HUES64 (cell line): ENCODE measurements at regions not wholly inside any gene's neighbourhood (a gene's known extent, or its start where the extent isn't known, plus 50 kb on each side); places are given as distances from the start of the nearest gene placed in this dataset.
"Not testable (repeated sequence)": the region's sequence is repeated elsewhere in the genome, so short reads cannot be mapped to it uniquely, and the experiment has no call there.

Experiments used
- H3K27ac ChIP-seq: 2 replicates; pipeline ENCODE4 v1.7.0; 2013; ENCODE audit warnings: low read depth, low read length, inconsistent platforms
- H3K27me3 ChIP-seq: 2 replicates; pipeline ENCODE4 v1.6.1; 2013; ENCODE audit warnings: mild to moderate bottlenecking, low read length; ENCODE audit not compliant: insufficient read depth
- H3K36me3 ChIP-seq: 2 replicates; pipeline ENCODE4 v1.6.1; 2013; ENCODE audit warnings: mild to moderate bottlenecking, low read length; ENCODE audit not compliant: insufficient read depth
- H3K4me1 ChIP-seq: 2 replicates; pipeline ENCODE4 v1.6.1; 2013; ENCODE audit warnings: mild to moderate bottlenecking, low read length, moderate library complexity; ENCODE audit not compliant: insufficient read depth
- H3K4me3 ChIP-seq: 2 replicates; pipeline ENCODE4 v1.5.1; 2013; ENCODE audit warnings: mild to moderate bottlenecking, low read length, moderate library complexity
- H3K9ac ChIP-seq: 2 replicates; pipeline ENCODE4 v1.6.1; 2013; ENCODE audit warnings: mild to moderate bottlenecking, low read depth, low read length
- H3K9me3 ChIP-seq: 2 replicates; pipeline ENCODE4 v1.6.1; 2013; ENCODE audit warnings: low read depth, low read length; ENCODE audit not compliant: insufficient read depth
- WGBS: fragments of 150-250, 120-280 bp; methylation state at CpG from one replicate; pipeline ENCODE4 v1.1.7; 2013; ENCODE audit warnings: missing lambda C conversion rate; 5-methylcytosine and 5-hydroxymethylcytosine counted together

- not testable (repeated sequence) for H3K27me3 ChIP-seq, H3K4me3 ChIP-seq, H3K36me3 ChIP-seq, H3K9ac ChIP-seq, H3K27ac ChIP-seq, H3K9me3 ChIP-seq, H3K4me1 ChIP-seq
Observed at GRCh38 chr1:30075916-30076315, 647.5 kb downstream of the MATN1 start.

GRCh38 chr1:30068787-30069472 lies 654.5 kb downstream of the MATN1 start:
- no peaks in the 10 kb centered on the region for H3K4me1 ChIP-seq
- H3K27ac ChIP-seq: no peak overlapping the region
- no peaks in the 10 kb centered on the region for H3K9me3 ChIP-seq
- H3K36me3 ChIP-seq: no peaks in the 10 kb centered on the region
- no peak overlapping the region for H3K4me3 ChIP-seq
- H3K27me3 ChIP-seq: no peaks in the 10 kb centered on the region
- 93% methylated on average over 9 of the region's 9 CpGs for WGBS
- H3K9ac ChIP-seq: no peak overlapping the region

- no peaks in the 10 kb centered on the region for H3K27me3 ChIP-seq
- no peaks in the 10 kb centered on the region for H3K36me3 ChIP-seq
- no peaks in the 10 kb centered on the region for H3K4me1 ChIP-seq
- H3K9me3 ChIP-seq: no peaks in the 10 kb centered on the region
- H3K27ac ChIP-seq: no peak overlapping the region
- no peak overlapping the region for H3K4me3 ChIP-seq
- no peak overlapping the region for H3K9ac ChIP-seq
- 74% methylated on average over 2 of the region's 2 CpGs for WGBS
Observed at GRCh38 chr1:30064547-30064946, 658.8 kb downstream of the MATN1 start.

- H3K4me3 ChIP-seq: no peak overlapping the region
- H3K9me3 ChIP-seq: no peaks in the 10 kb centered on the region
- H3K4me1 ChIP-seq: no peaks in the 10 kb centered on the region; the same call in 1 of the 2 replicates
- no peaks in the 10 kb centered on the region for H3K36me3 ChIP-seq
- 90% methylated on average over 6 of the region's 7 CpGs for WGBS
- H3K27me3 ChIP-seq: no peaks in the 10 kb centered on the region
- H3K9ac ChIP-seq: no peak overlapping the region
- H3K27ac ChIP-seq: no peak overlapping the region
Observed at GRCh38 chr1:30063621-30064280, 659.6 kb downstream of the MATN1 start.

- Histone ChIP-seq H3K27ac (no peak overlapping the region), H3K4me3 (no peak overlapping the region), H3K9ac (no peak overlapping the region), H3K9me3 (no peaks in the 10 kb centered on the region), H3K27me3 (no peaks in the 10 kb centered on the region), H3K36me3 (no peaks in the 10 kb centered on the region), H3K4me1 (no peaks in the 10 kb centered on the region; the same call in 1 of the 2 replicates)
- WGBS: 89% methylated on average over 13 of the region's 13 CpGs
Observed at GRCh38 chr1:30061292-30062220, 661.8 kb downstream of the MATN1 start.

- no peaks in the 10 kb centered on the region for H3K27me3 ChIP-seq
- 93% methylated on average over 4 of the region's 4 CpGs for WGBS
- no peak overlapping the region for H3K4me3 ChIP-seq
- no peaks in the 10 kb centered on the region; the same call in 1 of the 2 replicates for H3K4me1 ChIP-seq
- H3K9ac ChIP-seq: no peak overlapping the region
- no peaks in the 10 kb centered on the region for H3K9me3 ChIP-seq
- H3K36me3 ChIP-seq: no peaks in the 10 kb centered on the region
- no peak overlapping the region for H3K27ac ChIP-seq
Observed at GRCh38 chr1:30060738-30061137, 662.6 kb downstream of the MATN1 start.

- Histone ChIP-seq H3K27ac (no peak overlapping the region), H3K9me3 (no peaks in the 10 kb centered on the region), H3K4me3 (no peak overlapping the region), H3K36me3 (no peaks in the 10 kb centered on the region), H3K9ac (no peak overlapping the region), H3K4me1 (peaks cover 8% of the 10 kb centered on the region), H3K27me3 (no peaks in the 10 kb centered on the region)
- 66% methylated on average over 4 of the region's 4 CpGs for WGBS
Observed at GRCh38 chr1:30058970-30059369, 664.4 kb downstream of the MATN1 start.

- Histone ChIP-seq H3K9ac (no peak overlapping the region), H3K36me3 (no peaks in the 10 kb centered on the region), H3K27ac (no peak overlapping the region), H3K4me1 (peaks cover 11% of the 10 kb centered on the region), H3K27me3 (no peaks in the 10 kb centered on the region), H3K9me3 (no peaks in the 10 kb centered on the region), H3K4me3 (no peak overlapping the region)
- 39% methylated on average over 1 of the region's 1 CpG for WGBS
Observed at GRCh38 chr1:30054126-30054525, 669.3 kb downstream of the MATN1 start.

- Histone ChIP-seq H3K9me3 (no peaks in the 10 kb centered on the region), H3K27me3 (no peaks in the 10 kb centered on the region), H3K36me3 (no peaks in the 10 kb centered on the region), H3K9ac (no peak overlapping the region), H3K4me1 (peaks cover 11% of the 10 kb centered on the region), H3K4me3 (no peak overlapping the region), H3K27ac (no peak overlapping the region)
- 89% methylated on average over 3 of the region's 4 CpGs for WGBS
Observed at GRCh38 chr1:30052178-30052577, 671.2 kb downstream of the MATN1 start.

- Histone ChIP-seq H3K36me3 (no peaks in the 10 kb centered on the region), H3K4me1 (peaks cover 11% of the 10 kb centered on the region), H3K9me3 (no peaks in the 10 kb centered on the region), H3K4me3 (no peak overlapping the region), H3K27me3 (no peaks in the 10 kb centered on the region), H3K9ac (no peak overlapping the region), H3K27ac (no peak overlapping the region)
- 89% methylated on average over 6 of the region's 6 CpGs for WGBS
Observed at GRCh38 chr1:30051777-30052176, 671.6 kb downstream of the MATN1 start.

- no peaks in the 10 kb centered on the region for H3K9me3 ChIP-seq
- H3K9ac ChIP-seq: no peak overlapping the region
- H3K27me3 ChIP-seq: no peaks in the 10 kb centered on the region
- no peak overlapping the region for H3K4me3 ChIP-seq
- no peaks in the 10 kb centered on the region for H3K36me3 ChIP-seq
- 89% methylated on average over 4 of the region's 4 CpGs for WGBS
- peaks cover 11% of the 10 kb centered on the region for H3K4me1 ChIP-seq
- no peak overlapping the region for H3K27ac ChIP-seq
Observed at GRCh38 chr1:30049748-30050296, 673.6 kb downstream of the MATN1 start.
